ENCODE measurements at regions not wholly inside any gene's neighbourhood (a gene's known extent, or its start where the extent isn't known, plus 50 kb on each side); places are given as distances from the start of the nearest gene placed in this dataset.
A peak's percentile ranks its signal among the peaks of the same experiment; 100 is the strongest.

DNA sequence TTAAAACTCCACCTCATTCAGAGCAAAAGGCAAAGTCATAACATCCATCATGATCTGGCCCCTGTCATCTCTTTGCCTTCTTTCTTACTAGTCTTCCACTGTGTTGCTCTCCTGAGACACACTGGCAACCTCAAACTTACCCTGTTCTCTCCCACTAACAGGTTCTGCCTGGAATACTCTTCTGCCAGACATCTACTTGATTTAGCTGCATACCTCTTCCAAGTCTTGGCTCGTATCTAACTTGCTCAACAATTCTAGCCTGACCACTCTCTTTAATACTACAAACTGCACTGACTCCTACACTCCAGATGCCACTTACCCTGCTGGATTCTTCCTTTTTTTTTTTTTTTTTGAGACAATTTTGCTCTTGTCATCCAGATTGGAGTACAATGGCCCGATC lies 167.0 kb upstream of the MTPN start:
- no peak for FAIRE-seq
- TF ChIP-seq, protein P1, sequence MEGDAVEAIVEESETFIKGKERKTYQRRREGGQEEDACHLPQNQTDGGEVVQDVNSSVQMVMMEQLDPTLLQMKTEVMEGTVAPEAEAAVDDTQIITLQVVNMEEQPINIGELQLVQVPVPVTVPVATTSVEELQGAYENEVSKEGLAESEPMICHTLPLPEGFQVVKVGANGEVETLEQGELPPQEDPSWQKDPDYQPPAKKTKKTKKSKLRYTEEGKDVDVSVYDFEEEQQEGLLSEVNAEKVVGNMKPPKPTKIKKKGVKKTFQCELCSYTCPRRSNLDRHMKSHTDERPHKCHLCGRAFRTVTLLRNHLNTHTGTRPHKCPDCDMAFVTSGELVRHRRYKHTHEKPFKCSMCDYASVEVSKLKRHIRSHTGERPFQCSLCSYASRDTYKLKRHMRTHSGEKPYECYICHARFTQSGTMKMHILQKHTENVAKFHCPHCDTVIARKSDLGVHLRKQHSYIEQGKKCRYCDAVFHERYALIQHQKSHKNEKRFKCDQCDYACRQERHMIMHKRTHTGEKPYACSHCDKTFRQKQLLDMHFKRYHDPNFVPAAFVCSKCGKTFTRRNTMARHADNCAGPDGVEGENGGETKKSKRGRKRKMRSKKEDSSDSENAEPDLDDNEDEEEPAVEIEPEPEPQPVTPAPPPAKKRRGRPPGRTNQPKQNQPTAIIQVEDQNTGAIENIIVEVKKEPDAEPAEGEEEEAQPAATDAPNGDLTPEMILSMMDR (IDR thresholded peaks at IDR 0.05; ENCODE audit: insufficient read depth, missing control alignments): no peak
- no peak for DNase-seq (ENCODE audit: insufficient read length, low spot score)

DNA sequence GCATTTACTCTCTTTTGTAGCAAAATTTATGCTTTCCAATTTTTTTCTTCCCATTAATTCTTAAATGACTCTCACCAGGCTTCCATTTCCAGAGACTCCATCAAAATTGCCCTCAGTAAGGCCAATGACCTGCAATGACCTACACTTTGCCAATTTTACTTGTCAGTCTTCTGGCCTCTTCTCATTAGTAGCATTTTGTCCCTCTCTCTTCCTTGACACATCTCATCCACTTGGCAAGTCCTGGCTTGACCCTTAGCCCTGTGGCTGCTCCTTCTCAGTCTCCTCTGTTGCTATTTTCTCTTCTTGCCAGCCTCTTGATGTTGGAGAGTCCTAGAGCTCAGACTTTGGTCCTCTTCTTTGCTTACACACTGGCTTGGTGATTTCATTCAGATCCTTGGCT lies 166.1 kb upstream of the MTPN start:
- no peak for FAIRE-seq
- DNase-seq (ENCODE audit: insufficient read length, low spot score): no peak
- TF ChIP-seq, protein P1 (IDR thresholded peaks at IDR 0.05; ENCODE audit: insufficient read depth, missing control alignments): no peak

DNA sequence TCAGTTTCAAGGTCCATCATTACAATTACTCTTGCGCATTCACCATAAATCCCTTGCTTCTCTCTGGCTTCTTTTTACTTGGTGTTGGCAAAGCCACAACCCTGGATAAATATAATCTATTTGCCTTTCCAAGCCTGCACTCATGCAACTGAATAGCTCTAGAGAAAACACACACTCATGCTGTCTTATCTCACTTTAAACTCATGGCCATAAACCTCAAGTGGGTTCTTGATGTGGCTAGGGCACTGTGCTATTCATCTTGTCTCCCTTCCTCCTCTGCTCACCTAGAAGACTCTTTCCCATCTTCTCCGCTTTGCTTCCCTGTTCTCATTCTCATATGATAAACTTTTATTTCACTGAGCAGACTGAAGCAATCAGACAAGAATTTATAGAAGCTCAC lies 165.4 kb upstream of the MTPN start:
- FAIRE-seq (no peak), DNase-seq (ENCODE audit: insufficient read length, low spot score) (no peak)
- TF ChIP-seq, protein P1 (IDR thresholded peaks at IDR 0.05; ENCODE audit: insufficient read depth, missing control alignments): no peak

DNA sequence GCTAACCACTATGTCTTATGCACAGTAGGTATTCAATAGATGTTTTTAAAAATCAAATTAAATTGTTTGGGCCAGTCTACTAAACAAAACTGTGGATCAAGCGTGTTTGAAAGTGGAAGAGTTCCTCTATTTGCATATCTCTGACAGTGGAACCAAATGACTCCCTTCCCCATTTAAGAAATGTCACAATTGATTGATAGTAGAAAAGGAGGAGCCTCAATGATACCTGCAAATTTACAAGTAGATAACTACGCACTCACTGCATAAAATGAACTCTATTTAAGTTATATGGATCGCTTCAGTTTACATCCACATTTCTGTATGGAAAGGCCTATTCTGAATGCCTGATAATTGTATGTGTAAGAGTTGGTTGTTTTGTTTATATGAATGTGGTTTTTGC lies 163.3 kb upstream of the MTPN start:
- FAIRE-seq (no peak), DNase-seq (ENCODE audit: insufficient read length, low spot score) (no peak)
- TF ChIP-seq, protein P1 (IDR thresholded peaks at IDR 0.05; ENCODE audit: insufficient read depth, missing control alignments): no peak

DNA sequence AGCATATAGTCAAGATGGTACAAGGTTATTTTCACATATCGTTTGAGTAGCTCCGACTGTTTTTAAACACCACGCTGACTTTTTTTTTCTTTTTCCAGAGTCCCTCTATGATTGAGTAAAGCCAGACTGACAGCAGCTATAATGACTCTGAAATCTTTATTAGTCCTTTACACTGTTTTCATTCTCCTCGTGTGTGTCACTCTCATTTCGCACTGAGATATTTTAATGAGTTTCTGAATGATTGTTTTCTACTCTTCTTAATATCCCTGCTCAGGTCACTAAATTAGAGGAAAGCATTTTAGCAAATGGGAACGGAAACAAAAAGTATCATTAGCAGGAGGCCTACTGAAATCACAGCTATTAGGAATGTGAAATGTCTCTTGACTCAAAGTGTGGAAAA lies 162.3 kb upstream of the MTPN start:
- TF ChIP-seq, protein P1 (IDR thresholded peaks at IDR 0.05; ENCODE audit: insufficient read depth, missing control alignments): no peak
- DNase-seq (ENCODE audit: insufficient read length, low spot score): no peak
- FAIRE-seq: peak; percentile 72

DNA sequence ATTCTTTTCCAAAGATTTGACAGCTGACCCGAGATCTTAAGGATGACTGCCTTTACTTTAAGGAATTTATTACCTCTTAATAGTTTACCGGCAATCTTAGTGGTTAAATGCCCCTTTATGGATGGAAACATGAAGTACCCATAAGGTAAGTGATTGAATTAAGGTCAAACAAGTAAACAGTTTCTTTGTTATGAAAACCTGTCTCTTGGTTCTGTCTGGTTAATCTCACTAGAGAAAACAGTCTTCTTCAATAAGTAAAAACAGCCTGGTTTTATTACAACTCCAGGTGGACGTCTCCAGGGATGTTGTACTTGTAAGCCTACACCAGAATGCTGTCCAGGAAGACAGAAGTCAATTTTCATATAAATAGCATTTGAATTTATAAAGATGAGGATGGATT lies 161.8 kb upstream of the MTPN start:
- no peak for FAIRE-seq
- DNase-seq (ENCODE audit: insufficient read length, low spot score): no peak
- TF ChIP-seq, protein P1 (IDR thresholded peaks at IDR 0.05; ENCODE audit: insufficient read depth, missing control alignments): no peak

DNA sequence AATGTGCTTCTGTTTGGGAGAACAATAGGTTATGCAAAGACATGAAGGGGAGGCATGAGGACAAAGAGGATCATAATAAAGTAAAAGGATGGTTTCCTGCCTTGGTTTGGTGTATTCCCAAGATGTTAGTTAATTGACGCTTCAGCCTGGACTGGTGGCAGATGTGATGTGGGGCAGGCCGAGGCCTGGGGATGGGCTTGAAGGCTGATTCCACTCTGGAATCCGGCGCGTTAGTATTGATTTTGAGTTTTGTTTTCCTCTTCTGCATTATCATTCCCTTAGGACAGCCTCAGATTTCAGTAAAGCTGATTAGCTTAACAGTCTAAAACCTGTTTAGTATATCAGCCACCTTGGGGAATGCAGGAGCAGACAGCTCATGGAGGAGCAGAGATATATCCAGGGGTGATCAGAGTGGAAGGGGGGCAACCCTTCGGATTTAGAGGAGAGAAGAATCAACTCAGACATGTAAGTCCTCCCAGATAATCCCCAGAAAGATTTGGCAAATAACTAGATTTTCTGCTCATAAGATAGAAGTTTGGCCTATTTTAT lies 159.8 kb upstream of the MTPN start:
- FAIRE-seq (peak; percentile 94), DNase-seq (ENCODE audit: insufficient read length, low spot score) (no peak)
- TF ChIP-seq, protein P1 (IDR thresholded peaks at IDR 0.05; ENCODE audit: insufficient read depth, missing control alignments): no peak

Measured in D721Med (cell line).